Keratinocyte (primary cell): ENCODE measurements at regions not wholly inside any gene's neighbourhood (a gene's known extent, or its start where the extent isn't known, plus 50 kb on each side); places are given as distances from the start of the nearest gene placed in this dataset.

Experiments used
- DNase-seq: peaks from one replicate; pipeline ENCODE4 v3.0.0-alpha.2; 2011; ENCODE audit warnings: low read depth, missing footprints, low spot score
- FAIRE-seq: peaks from 2 replicates; lab custom pipeline; 2011; peaks lifted over from hg19 to GRCh38; lab: Jason Lieb, UNC
- H2AFZ ChIP-seq: 2 replicates; pipeline ENCODE4 v1.6.0; 2012; ENCODE audit warnings: low read length, control low read depth, inconsistent platforms; ENCODE audit not compliant: control insufficient read depth
- H3K27ac ChIP-seq: 2 replicates; pipeline ENCODE4 v1.5.1; 2011; ENCODE audit warnings: low read length; ENCODE audit not compliant: control insufficient read depth, insufficient read depth
- H3K27me3 ChIP-seq: 3 replicates; pipeline ENCODE4 v1.6.0; 2011; ENCODE audit warnings: low read length; ENCODE audit not compliant: control insufficient read depth, insufficient read depth; ENCODE audit errors: extremely low read depth
- H3K36me3 ChIP-seq, 2 experiments: 2 replicates in 1 of 2; 3 replicates in 1 of 2; pipeline ENCODE4 v1.5.1; 2011; ENCODE audit warnings: low read length in 2 of 2, mild to moderate bottlenecking in 1 of 2; ENCODE audit not compliant: control insufficient read depth in 2 of 2, insufficient read depth in 2 of 2; ENCODE audit errors: extremely low read depth in 1 of 2
- H3K4me1 ChIP-seq: 3 replicates; pipeline ENCODE4 v1.5.1; 2011; ENCODE audit warnings: low read length; ENCODE audit not compliant: control insufficient read depth, insufficient read depth; ENCODE audit errors: extremely low read depth
- H3K4me2 ChIP-seq: 3 replicates; pipeline ENCODE4 v1.6.0; 2011; ENCODE audit warnings: low read depth, low read length; ENCODE audit not compliant: control insufficient read depth, insufficient read depth; ENCODE audit errors: extremely low read depth
- H3K4me3 ChIP-seq, 3 experiments: fragments of 200-600 bp in 1 of 3; sonication (generic) in 1 of 3; 2 replicates in 2 of 3; 3 replicates in 1 of 3; pipeline ENCODE4 v1.5.1; 2011 to 2016; ENCODE audit warnings: low read length in 3 of 3, mild to moderate bottlenecking in 3 of 3, control low read depth in 2 of 3, inconsistent platforms in 1 of 3, low read depth in 1 of 3, mixed read lengths in 1 of 3, mixed run types in 1 of 3, moderate library complexity in 1 of 3; ENCODE audit not compliant: control insufficient read depth in 2 of 3, insufficient read depth in 2 of 3; ENCODE audit errors: extremely low read depth in 1 of 3
- H3K79me2 ChIP-seq: 2 replicates; pipeline ENCODE4 v1.6.0; 2012; ENCODE audit warnings: low read length; ENCODE audit not compliant: control insufficient read depth, insufficient read depth
- H3K9ac ChIP-seq: 3 replicates; pipeline ENCODE4 v1.6.0; 2011; ENCODE audit warnings: low read length; ENCODE audit not compliant: control insufficient read depth, insufficient read depth; ENCODE audit errors: extremely low read depth
- H3K9me1 ChIP-seq: 3 replicates; pipeline ENCODE4 v1.6.0; 2011; ENCODE audit warnings: low read length; ENCODE audit not compliant: control insufficient read depth, insufficient read depth; ENCODE audit errors: extremely low read depth
- H3K9me3 ChIP-seq: 2 replicates; pipeline ENCODE4 v1.5.1; 2012; ENCODE audit warnings: low read depth, low read length; ENCODE audit not compliant: control insufficient read depth
- H4K20me1 ChIP-seq: 3 replicates; pipeline ENCODE4 v1.6.0; 2011; ENCODE audit warnings: low read length; ENCODE audit not compliant: control insufficient read depth, insufficient read depth; ENCODE audit errors: extremely low read depth
- EZH2 ChIP-seq: IDR thresholded peaks from one replicate; pipeline ENCODE4 v1.6.1; 2012; ENCODE audit warnings: inconsistent platforms, mild to moderate bottlenecking, low read length, moderate library complexity
- dilution Hi-C: fragments of 300-500 bp; cut with MboI; formaldehyde crosslinking; loops from one replicate; pipeline ENCODE4 v1.7.0; 2020; ENCODE audit warnings: low sequenced_read_pairs; ENCODE audit not compliant: extremely low pct_ligation_motif_present
- TF ChIP-seq, protein P1 (sequence below), 3 experiments: IDR thresholded peaks in 1 of 3; conservative IDR thresholded peaks in 1 of 3; optimal IDR thresholded peaks in 1 of 3; 2 replicates in 2 of 3; 3 replicates in 1 of 3; pipeline versions ENCODE3 to v1.5.1; 2011; ENCODE audit warnings: low read length in 3 of 3, mild to moderate bottlenecking in 3 of 3, moderate library complexity in 2 of 3, control low read depth in 1 of 3, inconsistent platforms in 1 of 3; ENCODE audit not compliant: insufficient read depth in 2 of 3; ENCODE audit errors: extremely low read depth in 1 of 3

DNA sequence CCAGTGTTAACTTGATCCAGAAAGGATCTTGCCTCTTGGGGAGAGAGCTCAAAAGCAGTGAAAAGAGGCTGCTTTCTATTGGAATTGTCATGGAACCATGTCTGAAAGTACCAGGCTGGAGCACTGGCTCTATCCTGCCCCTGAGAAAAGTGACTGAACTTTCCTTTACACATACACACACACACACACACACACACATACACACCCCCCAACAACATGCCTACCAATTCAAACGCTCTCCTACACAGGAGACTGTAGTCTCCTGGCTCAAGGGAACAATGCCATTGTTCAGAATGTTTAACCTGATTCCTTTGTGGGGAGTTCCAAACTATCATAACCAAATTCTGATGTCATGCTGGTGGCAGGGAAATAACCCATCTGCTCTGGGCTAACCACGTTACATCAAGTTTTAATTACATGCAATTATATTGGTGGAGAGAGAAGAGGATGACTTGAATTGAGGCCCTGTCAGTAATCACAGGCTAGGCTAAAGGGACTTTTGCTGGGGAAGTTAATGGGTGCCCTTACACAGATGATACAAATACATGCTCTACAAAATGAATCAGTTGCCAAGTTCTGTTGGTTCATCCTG is 52.3 kb upstream of the DUSP10 start:
- Histone ChIP-seq H3K9me3 (no peaks in the 10 kb centered on the region), H4K20me1 (no peaks in the 10 kb centered on the region), H3K9me1 (no peaks in the 10 kb centered on the region), H3K4me2 (no peak overlapping the region), H3K4me3 (no peak overlapping the region), H3K27ac (no peak overlapping the region), H3K9ac (no peak overlapping the region), H3K36me3 (no peaks in the 10 kb centered on the region), H3K27me3 (no peaks in the 10 kb centered on the region), H2AFZ (no peak overlapping the region), H3K79me2 (no peaks in the 10 kb centered on the region), H3K4me1 (peaks cover 4% of the 10 kb centered on the region)
- no peak for FAIRE-seq
- DNase-seq: no peak
- TF ChIP-seq EZH2: no peak
- TF ChIP-seq, protein P1, sequence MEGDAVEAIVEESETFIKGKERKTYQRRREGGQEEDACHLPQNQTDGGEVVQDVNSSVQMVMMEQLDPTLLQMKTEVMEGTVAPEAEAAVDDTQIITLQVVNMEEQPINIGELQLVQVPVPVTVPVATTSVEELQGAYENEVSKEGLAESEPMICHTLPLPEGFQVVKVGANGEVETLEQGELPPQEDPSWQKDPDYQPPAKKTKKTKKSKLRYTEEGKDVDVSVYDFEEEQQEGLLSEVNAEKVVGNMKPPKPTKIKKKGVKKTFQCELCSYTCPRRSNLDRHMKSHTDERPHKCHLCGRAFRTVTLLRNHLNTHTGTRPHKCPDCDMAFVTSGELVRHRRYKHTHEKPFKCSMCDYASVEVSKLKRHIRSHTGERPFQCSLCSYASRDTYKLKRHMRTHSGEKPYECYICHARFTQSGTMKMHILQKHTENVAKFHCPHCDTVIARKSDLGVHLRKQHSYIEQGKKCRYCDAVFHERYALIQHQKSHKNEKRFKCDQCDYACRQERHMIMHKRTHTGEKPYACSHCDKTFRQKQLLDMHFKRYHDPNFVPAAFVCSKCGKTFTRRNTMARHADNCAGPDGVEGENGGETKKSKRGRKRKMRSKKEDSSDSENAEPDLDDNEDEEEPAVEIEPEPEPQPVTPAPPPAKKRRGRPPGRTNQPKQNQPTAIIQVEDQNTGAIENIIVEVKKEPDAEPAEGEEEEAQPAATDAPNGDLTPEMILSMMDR (optimal IDR thresholded peaks at IDR 0.05 in 1 of 3, IDR thresholded peaks at IDR 0.05 in 1 of 3, conservative IDR thresholded peaks at IDR 0.05 in 1 of 3; ENCODE audit: extremely low read depth in 1 of 3, insufficient read depth in 2 of 3, low read length in 3 of 3): no peak
- dilution Hi-C loops: no loop called here

DNA sequence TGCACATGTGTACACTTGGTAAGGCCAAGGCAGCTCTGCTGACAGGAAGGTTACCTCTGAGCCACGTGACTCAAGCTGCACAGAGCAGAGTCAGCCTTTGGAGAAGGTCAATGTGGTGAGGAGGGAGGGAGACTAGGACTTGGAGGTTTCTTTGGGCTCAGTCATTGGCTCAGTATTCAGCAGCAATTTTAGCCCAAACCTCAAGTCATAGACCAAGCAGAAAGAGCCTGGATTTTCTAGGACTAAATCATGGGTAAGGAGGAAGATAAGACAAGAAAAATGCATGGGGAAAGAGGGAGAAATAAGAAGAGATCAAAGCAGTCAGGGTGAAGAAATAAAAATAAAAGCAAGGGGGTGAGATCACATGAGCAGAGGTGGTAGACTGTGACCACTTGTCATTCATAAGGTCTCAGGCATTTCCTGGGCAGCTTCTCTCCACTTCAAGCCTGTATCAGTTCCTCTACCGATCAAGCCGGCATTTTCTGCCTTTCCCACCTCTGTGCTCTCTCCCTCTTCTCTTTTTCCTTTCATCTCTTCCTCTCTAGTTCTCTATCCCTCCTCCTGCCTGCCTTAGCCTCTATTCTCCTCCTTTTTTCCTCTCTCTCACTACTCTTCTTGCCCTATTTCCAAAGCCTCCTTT is 51.7 kb upstream of the DUSP10 start:
- Histone ChIP-seq H2AFZ (no peak overlapping the region), H3K27me3 (no peaks in the 10 kb centered on the region), H3K9ac (no peak overlapping the region), H3K9me1 (no peaks in the 10 kb centered on the region), H3K79me2 (no peaks in the 10 kb centered on the region), H3K9me3 (no peaks in the 10 kb centered on the region), H3K27ac (no peak overlapping the region), H4K20me1 (no peaks in the 10 kb centered on the region), H3K36me3 (no peaks in the 10 kb centered on the region), H3K4me2 (no peak overlapping the region), H3K4me3 (no peak overlapping the region), H3K4me1 (peaks cover 4% of the 10 kb centered on the region)
- TF ChIP-seq, protein P1 (optimal IDR thresholded peaks at IDR 0.05 in 1 of 3, IDR thresholded peaks at IDR 0.05 in 1 of 3, conservative IDR thresholded peaks at IDR 0.05 in 1 of 3; ENCODE audit: extremely low read depth in 1 of 3, insufficient read depth in 2 of 3, low read length in 3 of 3): no peak
- no peak for TF ChIP-seq EZH2
- dilution Hi-C loops: no loop called here
- no peak for DNase-seq
- FAIRE-seq: no peak
